Body of pancreas (tissue), 4 donors: ENCODE measurements at regions not wholly inside any gene's neighbourhood (a gene's known extent, or its start where the extent isn't known, plus 50 kb on each side); places are given as distances from the start of the nearest gene placed in this dataset.

ENCODE experiments used
- ATAC-seq: fragments of 150-250 bp; one replicate; pipeline ENCODE4 v1.9.1; 2016
- DNase-seq, 4 donors: peaks; one replicate each; pipeline ENCODE4 v3.0.0-alpha.2; 2019
- H3K27ac ChIP-seq, 4 donors: fragments of 200-600 bp; sonication (generic); 1 replicate in 3 of 4; 2 replicates in 1 of 4; pipeline versions ENCODE4 v1.5.1 to v1.6.1; 2016 to 2019; ENCODE audit warnings: mild to moderate bottlenecking in 1 of 4, mixed read lengths in 1 of 4, moderate library complexity in 1 of 4
- H3K27me3 ChIP-seq, 2 donors: fragments of 200-600 bp; sonication (generic); one replicate each; pipeline ENCODE4 v1.6.0; 2016; ENCODE audit warnings: mild to moderate bottlenecking in 1 of 2
- H3K36me3 ChIP-seq, 2 donors: fragments of 200-600 bp; sonication (generic); replicated peaks in 1 of 2; 2 replicates each; pipeline ENCODE4 v1.5.1; 2016; ENCODE audit warnings: low read depth in 2 of 2; ENCODE audit not compliant: insufficient read depth in 1 of 2
- H3K4me1 ChIP-seq: fragments of 200-600 bp; sonication (generic); one replicate; pipeline ENCODE4 v1.6.0; 2016
- H3K4me3 ChIP-seq, 2 donors: fragments of 200-600 bp; sonication (generic); 1 replicate in 1 of 2; 2 replicates in 1 of 2; pipeline ENCODE4 v1.5.1; 2016 to 2019
- H3K9me3 ChIP-seq, 3 donors: fragments of 200-600 bp; sonication (generic); 1 replicate in 2 of 3; 2 replicates in 1 of 3; pipeline ENCODE4 v1.5.1; 2016
- POLR2A ChIP-seq, 3 donors: fragments of 450-650 bp; IDR thresholded peaks; one replicate each; pipeline ENCODE4 v1.6.1; 2016; ENCODE audit warnings: antibody characterized with exemption in 3 of 3, mild to moderate bottlenecking in 2 of 3
- whole genome bisulfite sequencing, 2 donors: methylation state at CpG; one replicate each; pipeline ENCODE4 v1.1.5; 2017; 5-methylcytosine and 5-hydroxymethylcytosine counted together
- intact Hi-C: fragments of 100-400 bp; cut with DNase I; formaldehyde crosslinking; loops from one replicate; pipeline ENCODE4 v1.15.1; 2023
- TF ChIP-seq, protein P1 (sequence below), 7 experiments: fragments of 450-650 bp in 4 of 7; fragments of 200-600 bp in 3 of 7; sonication (generic) in 3 of 7; IDR thresholded peaks; one replicate each; pipeline ENCODE4 v1.5.1; 2016 to 2019; ENCODE audit warnings: antibody characterized with exemption in 7 of 7

DNA sequence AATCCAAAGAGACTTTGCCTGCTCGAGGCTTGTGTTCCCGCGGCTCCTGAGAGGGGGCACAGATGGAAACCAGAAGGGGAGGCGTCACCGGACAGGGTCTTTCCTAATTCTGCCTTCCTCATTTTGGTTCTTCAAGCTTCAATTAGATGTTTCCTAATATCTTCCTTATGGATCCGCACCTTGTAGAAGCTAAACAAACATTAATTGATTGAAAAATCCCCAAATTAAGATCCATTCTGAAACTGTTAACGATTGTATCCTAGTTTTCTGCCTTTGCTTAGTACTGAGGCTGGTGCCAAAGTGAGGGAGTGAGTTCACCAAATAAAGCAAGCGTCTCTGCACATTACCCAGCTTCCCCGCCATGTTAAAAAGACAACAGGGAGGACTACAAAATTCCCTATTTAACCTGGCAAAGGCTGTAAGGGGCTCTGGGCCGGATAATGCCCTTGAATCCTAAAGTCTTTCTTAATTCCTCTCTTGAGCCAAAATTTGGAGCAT is 123.2 kb downstream of the GPX5 start:
- H3K4me3 ChIP-seq, result no peak overlapping the region
- H3K9me3 ChIP-seq, result no peaks in the 10 kb centered on the region
- ATAC-seq, result no peak
- no peak overlapping the region for H3K27ac ChIP-seq
- intact Hi-C loops, result no loop called here
- DNase-seq, result no peak
- no peaks in the 10 kb centered on the region for H3K36me3 ChIP-seq
- TF ChIP-seq, protein P1, sequence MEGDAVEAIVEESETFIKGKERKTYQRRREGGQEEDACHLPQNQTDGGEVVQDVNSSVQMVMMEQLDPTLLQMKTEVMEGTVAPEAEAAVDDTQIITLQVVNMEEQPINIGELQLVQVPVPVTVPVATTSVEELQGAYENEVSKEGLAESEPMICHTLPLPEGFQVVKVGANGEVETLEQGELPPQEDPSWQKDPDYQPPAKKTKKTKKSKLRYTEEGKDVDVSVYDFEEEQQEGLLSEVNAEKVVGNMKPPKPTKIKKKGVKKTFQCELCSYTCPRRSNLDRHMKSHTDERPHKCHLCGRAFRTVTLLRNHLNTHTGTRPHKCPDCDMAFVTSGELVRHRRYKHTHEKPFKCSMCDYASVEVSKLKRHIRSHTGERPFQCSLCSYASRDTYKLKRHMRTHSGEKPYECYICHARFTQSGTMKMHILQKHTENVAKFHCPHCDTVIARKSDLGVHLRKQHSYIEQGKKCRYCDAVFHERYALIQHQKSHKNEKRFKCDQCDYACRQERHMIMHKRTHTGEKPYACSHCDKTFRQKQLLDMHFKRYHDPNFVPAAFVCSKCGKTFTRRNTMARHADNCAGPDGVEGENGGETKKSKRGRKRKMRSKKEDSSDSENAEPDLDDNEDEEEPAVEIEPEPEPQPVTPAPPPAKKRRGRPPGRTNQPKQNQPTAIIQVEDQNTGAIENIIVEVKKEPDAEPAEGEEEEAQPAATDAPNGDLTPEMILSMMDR (IDR thresholded peaks at IDR 0.05), result no peak
- no peak for TF ChIP-seq POLR2A (IDR thresholded peaks at IDR 0.05)
- 6 to 9% methylated on average over 10 of the region's 10 CpGs for WGBS, 2 donors
- peaks cover 0 to 10% of the 10 kb centered on the region in 2 donors for H3K27me3 ChIP-seq
- peaks cover 9% of the 10 kb centered on the region for H3K4me1 ChIP-seq

DNA sequence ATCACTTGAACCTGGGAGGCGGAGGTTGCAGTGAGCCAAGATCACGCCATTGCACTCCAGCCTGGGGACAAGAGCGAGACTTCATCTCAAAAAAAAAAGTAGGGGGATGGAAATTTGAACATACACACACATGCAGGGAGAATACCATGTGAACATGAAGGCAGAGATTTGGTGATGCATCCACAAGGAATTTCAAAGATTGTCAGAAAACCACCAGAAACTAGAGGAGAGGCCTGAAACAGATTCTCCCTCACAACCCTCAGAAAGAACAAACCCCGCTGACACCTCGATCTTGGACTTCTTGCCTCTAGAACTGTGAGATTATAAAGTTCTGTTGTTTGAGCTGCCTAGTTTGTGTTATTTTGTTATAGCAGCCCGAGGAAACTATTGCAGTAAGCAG is 125.5 kb downstream of the GPX5 start:
- Histone ChIP-seq H3K36me3 (no peaks in the 10 kb centered on the region), H3K9me3 (no peaks in the 10 kb centered on the region), H3K4me1 (peaks cover 9% of the 10 kb centered on the region), H3K27ac (no peak overlapping the region), H3K27me3 (peaks cover 0 to 10% of the 10 kb centered on the region in 2 donors), H3K4me3 (no peak overlapping the region)
- WGBS, 2 donors, result 69 to 71% methylated on average over 6 of the region's 6 CpGs
- intact Hi-C loops, result no loop called here
- DNase-seq, result no peak
- TF ChIP-seq, protein P1 (IDR thresholded peaks at IDR 0.05), result no peak
- no peak for TF ChIP-seq POLR2A (IDR thresholded peaks at IDR 0.05)
- no peak for ATAC-seq

DNA sequence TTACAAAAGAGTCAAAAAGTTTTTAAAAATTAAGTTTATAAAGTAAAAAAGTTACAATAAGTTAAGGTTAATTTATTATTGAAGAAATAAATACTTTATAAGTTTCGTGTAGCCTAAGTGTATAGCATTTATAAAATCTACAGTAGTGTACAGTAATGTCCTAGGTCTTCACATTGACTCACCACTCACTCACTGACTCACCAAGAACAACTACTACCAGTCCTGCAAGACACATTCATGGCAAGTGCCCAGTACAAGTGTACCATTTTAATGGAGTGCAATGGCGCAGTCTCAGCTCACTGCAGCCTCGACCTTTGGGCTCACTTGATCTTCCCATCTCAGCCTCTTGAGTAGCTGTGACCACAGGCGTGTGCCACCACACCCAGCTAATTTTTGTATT is 128.2 kb downstream of the GPX5 start:
- no peak for DNase-seq
- Histone ChIP-seq H3K27ac (no peak overlapping the region), H3K27me3 (peaks cover 0 to 10% of the 10 kb centered on the region in 2 donors), H3K9me3 (no peaks in the 10 kb centered on the region), H3K4me1 (peaks cover 9% of the 10 kb centered on the region), H3K4me3 (no peak overlapping the region), H3K36me3 (no peaks in the 10 kb centered on the region)
- 53 to 73% methylated on average over 4 of the region's 4 CpGs for WGBS, 2 donors
- no peak for TF ChIP-seq POLR2A (IDR thresholded peaks at IDR 0.05)
- TF ChIP-seq, protein P1 (IDR thresholded peaks at IDR 0.05), result no peak
- intact Hi-C loops, result no loop called here
- no peak for ATAC-seq

DNA sequence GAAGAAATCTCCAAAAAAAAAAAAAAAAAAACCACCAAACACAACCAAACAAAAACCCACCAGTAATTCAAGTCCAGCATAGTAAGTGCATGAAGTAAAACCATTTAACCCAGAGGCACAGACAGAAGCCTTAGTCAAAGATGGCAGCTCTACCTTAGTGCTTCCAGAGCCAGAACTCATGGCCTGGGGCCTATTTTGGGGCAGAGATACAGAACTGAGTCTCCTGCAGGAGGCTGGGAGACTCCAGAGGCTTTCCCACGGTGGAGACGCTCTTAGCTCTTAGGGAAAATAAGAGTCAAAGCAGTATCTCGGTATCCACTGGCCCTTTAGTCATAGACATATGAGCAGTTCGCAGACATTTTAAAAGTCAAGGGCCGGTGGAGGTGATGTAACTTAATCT is 129.5 kb downstream of the GPX5 start:
- Histone ChIP-seq H3K27me3 (peaks cover 0 to 3% of the 10 kb centered on the region in 2 donors), H3K9me3 (no peaks in the 10 kb centered on the region), H3K4me1 (peaks cover 9% of the 10 kb centered on the region), H3K27ac (no peak overlapping the region), H3K36me3 (no peaks in the 10 kb centered on the region), H3K4me3 (no peak overlapping the region)
- no peak for TF ChIP-seq POLR2A (IDR thresholded peaks at IDR 0.05)
- TF ChIP-seq, protein P1 (IDR thresholded peaks at IDR 0.05), result no peak
- 74 to 78% methylated on average over 5 of the region's 5 CpGs for WGBS, 2 donors
- intact Hi-C loops, result no loop called here
- ATAC-seq (no peak), DNase-seq (no peak)

DNA sequence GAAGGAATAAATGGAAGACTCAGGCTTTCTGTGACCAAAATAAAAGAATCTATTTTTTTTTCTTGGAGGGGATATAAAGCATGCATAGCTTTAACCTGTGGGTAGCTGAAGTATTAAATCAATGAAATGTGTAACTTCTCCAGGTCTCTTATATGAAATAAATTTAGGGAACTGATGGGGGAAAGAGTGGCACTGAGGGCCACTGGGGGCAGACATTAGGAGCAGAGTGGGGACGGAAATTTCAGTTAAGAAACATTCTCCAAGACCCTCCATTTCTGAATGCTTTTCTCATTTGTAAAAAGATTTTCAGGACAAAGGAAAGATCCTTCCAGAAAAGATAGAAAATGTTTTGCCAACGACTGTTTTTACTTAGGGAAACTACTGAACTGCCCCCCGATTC is 131.0 kb downstream of the GPX5 start:
- WGBS, 2 donors, result 13 to 23% methylated on average over 3 of the region's 3 CpGs
- no peak overlapping the region for H3K4me3 ChIP-seq
- peaks cover 9% of the 10 kb centered on the region for H3K4me1 ChIP-seq
- no peaks in the 10 kb centered on the region for H3K27me3 ChIP-seq
- H3K36me3 ChIP-seq, result no peaks in the 10 kb centered on the region
- ATAC-seq (no peak), DNase-seq (no peak)
- TF ChIP-seq, protein P1 (IDR thresholded peaks at IDR 0.05), result no peak
- TF ChIP-seq POLR2A (IDR thresholded peaks at IDR 0.05), result no peak
- H3K9me3 ChIP-seq, result no peaks in the 10 kb centered on the region
- H3K27ac ChIP-seq, result no peak overlapping the region
- intact Hi-C loops, result no loop called here
